ENCODE measurements at regions not wholly inside any gene's neighbourhood (a gene's known extent, or its start where the extent isn't known, plus 50 kb on each side); places are given as distances from the start of the nearest gene placed in this dataset.

- no peak overlapping the region for H3K4me3 ChIP-seq (ENCODE audit: control insufficient read depth in 2 of 3, extremely low read depth in 1 of 3, insufficient read depth in 2 of 3, low read depth in 1 of 3, low read length in 3 of 3)
- H3K36me3 ChIP-seq (ENCODE audit: control insufficient read depth in 2 of 2, extremely low read depth in 1 of 2, insufficient read depth in 2 of 2, low read length in 2 of 2) = no peaks in the 10 kb centered on the region
- H3K4me1 ChIP-seq (ENCODE audit: control insufficient read depth, extremely low read depth, insufficient read depth, low read length) = no peaks in the 10 kb centered on the region
- H3K27ac ChIP-seq (ENCODE audit: control insufficient read depth, insufficient read depth, low read length) = no peak overlapping the region
- H3K9ac ChIP-seq (ENCODE audit: control insufficient read depth, extremely low read depth, insufficient read depth, low read length) = no peak overlapping the region
- DNase-seq (ENCODE audit: low read depth, low spot score) (no peak), FAIRE-seq (no peak)
- no peaks in the 10 kb centered on the region for H3K27me3 ChIP-seq (ENCODE audit: control insufficient read depth, extremely low read depth, insufficient read depth, low read length)
- TF ChIP-seq CTCF (optimal IDR thresholded peaks at IDR 0.05 in 1 of 3, IDR thresholded peaks at IDR 0.05 in 1 of 3, conservative IDR thresholded peaks at IDR 0.05 in 1 of 3; ENCODE audit: extremely low read depth in 1 of 3, insufficient read depth in 2 of 3, low read length in 3 of 3) (no peak), EZH2 (IDR thresholded peaks at IDR 0.05; ENCODE audit: low read length) (no peak)
- no peaks in the 10 kb centered on the region for H3K79me2 ChIP-seq (ENCODE audit: control insufficient read depth, insufficient read depth, low read length)
- H3K9me1 ChIP-seq (ENCODE audit: control insufficient read depth, extremely low read depth, insufficient read depth, low read length) = no peaks in the 10 kb centered on the region
- no peak overlapping the region for H2AFZ ChIP-seq (ENCODE audit: control insufficient read depth, low read length)
- no peaks in the 10 kb centered on the region for H4K20me1 ChIP-seq (ENCODE audit: control insufficient read depth, extremely low read depth, insufficient read depth, low read length)
- H3K4me2 ChIP-seq (ENCODE audit: control insufficient read depth, extremely low read depth, insufficient read depth, low read depth, low read length) = no peak overlapping the region
- H3K9me3 ChIP-seq (ENCODE audit: control insufficient read depth, low read depth, low read length) = no peaks in the 10 kb centered on the region
- dilution Hi-C loops (cut with MboI; ENCODE audit: extremely low pct_ligation_motif_present, low sequenced_read_pairs) = no loop called here
Measured at GRCh38 chr10:53284615-53285182, 512.1 kb upstream of the MBL2 start.

GRCh38 chr10:53276797-53277196, 504.2 kb upstream of the MBL2 start:
- Histone ChIP-seq H2AFZ (ENCODE audit: control insufficient read depth, low read length) (no peak overlapping the region), H3K9me3 (ENCODE audit: control insufficient read depth, low read depth, low read length) (no peaks in the 10 kb centered on the region), H3K79me2 (ENCODE audit: control insufficient read depth, insufficient read depth, low read length) (no peaks in the 10 kb centered on the region), H4K20me1 (ENCODE audit: control insufficient read depth, extremely low read depth, insufficient read depth, low read length) (no peaks in the 10 kb centered on the region), H3K36me3 (ENCODE audit: control insufficient read depth in 2 of 2, extremely low read depth in 1 of 2, insufficient read depth in 2 of 2, low read length in 2 of 2) (no peaks in the 10 kb centered on the region), H3K9ac (ENCODE audit: control insufficient read depth, extremely low read depth, insufficient read depth, low read length) (no peak overlapping the region), H3K27me3 (ENCODE audit: control insufficient read depth, extremely low read depth, insufficient read depth, low read length) (no peaks in the 10 kb centered on the region), H3K27ac (ENCODE audit: control insufficient read depth, insufficient read depth, low read length) (no peak overlapping the region), H3K4me1 (ENCODE audit: control insufficient read depth, extremely low read depth, insufficient read depth, low read length) (no peaks in the 10 kb centered on the region), H3K4me2 (ENCODE audit: control insufficient read depth, extremely low read depth, insufficient read depth, low read depth, low read length) (no peak overlapping the region), H3K4me3 (ENCODE audit: control insufficient read depth in 2 of 3, extremely low read depth in 1 of 3, insufficient read depth in 2 of 3, low read depth in 1 of 3, low read length in 3 of 3) (no peak overlapping the region), H3K9me1 (ENCODE audit: control insufficient read depth, extremely low read depth, insufficient read depth, low read length) (no peaks in the 10 kb centered on the region)
- dilution Hi-C loops (cut with MboI; ENCODE audit: extremely low pct_ligation_motif_present, low sequenced_read_pairs) = no loop called here
- no peak for DNase-seq (ENCODE audit: low read depth, low spot score)
- no peak for TF ChIP-seq CTCF (optimal IDR thresholded peaks at IDR 0.05 in 1 of 3, IDR thresholded peaks at IDR 0.05 in 1 of 3, conservative IDR thresholded peaks at IDR 0.05 in 1 of 3; ENCODE audit: extremely low read depth in 1 of 3, insufficient read depth in 2 of 3, low read length in 3 of 3)
- TF ChIP-seq EZH2 (IDR thresholded peaks at IDR 0.05; ENCODE audit: low read length) = no peak
- FAIRE-seq = no peak
